ENCODE measurements at regions not wholly inside any gene's neighbourhood (a gene's known extent, or its start where the extent isn't known, plus 50 kb on each side); places are given as distances from the start of the nearest gene placed in this dataset.

DNA sequence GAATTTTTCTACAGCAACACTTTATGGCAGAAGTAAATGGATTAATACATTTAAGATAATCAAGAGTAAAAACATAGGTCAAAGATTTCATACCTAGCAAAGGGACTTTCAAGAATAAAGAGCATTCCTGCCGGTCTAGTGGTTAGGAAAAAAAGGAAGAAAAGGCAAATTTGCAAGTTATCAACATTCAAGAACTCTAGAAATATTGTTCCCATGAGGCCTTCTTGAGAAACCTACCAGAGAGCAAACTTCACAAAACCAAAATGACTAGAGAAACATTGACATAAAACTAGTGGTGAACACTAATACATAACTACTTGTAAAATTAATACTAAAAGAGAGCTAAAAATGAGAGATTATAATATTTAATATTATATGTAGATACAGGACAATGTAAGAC is 320.2 kb upstream of the RGMB start:
- DNase-seq (ENCODE audit: low spot score), result no peak

DNA sequence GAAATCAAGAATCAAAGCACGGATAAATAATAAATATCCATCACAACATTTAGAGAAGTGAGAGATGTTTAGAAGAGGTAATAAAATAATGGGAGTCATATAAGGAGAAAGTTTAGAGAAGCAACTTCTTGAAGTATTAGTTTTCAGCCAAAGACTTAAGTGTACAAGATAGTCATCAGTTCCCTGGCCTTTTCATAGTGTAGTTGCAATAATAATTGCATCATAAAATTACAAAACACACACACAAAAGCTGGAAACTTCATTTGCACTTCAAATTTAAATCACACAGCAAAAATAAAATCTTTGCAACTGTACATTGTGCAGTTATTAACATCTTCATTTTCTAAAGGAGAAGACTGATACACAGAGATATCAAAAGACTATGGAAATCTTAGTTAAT is 319.1 kb upstream of the RGMB start:
- no peak for DNase-seq (ENCODE audit: low spot score)

- DNase-seq (ENCODE audit: low spot score), result peak; percentile 67
Measured at GRCh38 chr5:98454904-98455303, 318.6 kb upstream of the RGMB start.

DNA sequence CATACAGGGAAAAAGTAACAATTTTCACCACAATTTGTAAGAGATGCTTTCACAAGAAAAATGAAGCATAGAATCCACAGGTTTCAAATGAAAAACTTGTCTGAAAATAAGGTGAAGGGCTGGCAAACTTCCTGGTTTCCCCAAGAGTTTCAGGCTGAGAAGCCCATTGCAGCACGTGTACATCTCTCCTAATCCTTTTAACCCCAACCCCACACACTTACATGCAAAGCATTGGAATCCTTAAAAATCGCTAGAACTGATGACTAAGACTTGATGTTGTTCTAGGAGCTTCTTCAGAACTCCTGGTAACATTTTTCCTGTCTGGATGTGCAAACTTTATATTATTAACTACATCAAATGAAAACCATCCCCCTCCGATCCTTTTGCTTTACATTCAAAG is 317.8 kb upstream of the RGMB start:
- DNase-seq (ENCODE audit: low spot score), result no peak

DNA sequence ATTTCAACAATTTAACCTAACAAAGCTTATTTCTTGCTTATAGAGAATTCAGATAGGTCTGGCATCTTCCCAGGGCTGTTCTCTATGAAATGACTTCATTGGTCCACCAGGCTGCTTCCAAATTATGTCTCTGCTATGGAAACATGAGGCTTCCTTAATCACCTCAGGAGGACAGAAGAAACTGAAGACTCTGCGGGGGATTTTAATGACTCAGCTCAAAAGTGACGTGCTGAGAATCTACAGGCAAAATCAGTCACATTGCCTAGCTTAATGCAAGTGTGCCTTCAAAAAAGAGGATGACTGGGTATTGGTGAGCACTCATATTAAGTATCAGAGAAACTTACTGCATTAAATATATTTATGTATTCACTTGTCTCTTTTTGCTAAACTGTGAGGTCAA is 315.5 kb upstream of the RGMB start:
- DNase-seq (ENCODE audit: low spot score), result no peak

DNA sequence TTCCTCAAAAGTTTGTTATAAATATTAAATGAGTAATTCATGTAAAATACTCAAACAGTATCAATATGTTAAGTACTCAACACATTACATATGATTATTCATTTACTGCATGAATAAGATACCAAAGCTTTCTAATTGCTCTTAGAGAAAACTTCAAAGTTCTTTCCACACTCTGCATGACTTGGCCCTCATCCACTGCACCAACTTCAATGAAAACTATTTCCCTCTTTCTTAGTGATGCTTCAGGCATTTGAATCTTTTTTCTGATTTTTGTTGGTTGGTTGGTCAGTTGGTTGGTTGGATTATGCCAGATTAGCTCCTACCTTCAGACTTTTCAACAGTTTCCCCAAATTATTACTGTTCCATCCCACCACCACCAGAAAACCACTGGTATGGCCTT is 314.7 kb upstream of the RGMB start:
- no peak for DNase-seq (ENCODE audit: low spot score)

DNA sequence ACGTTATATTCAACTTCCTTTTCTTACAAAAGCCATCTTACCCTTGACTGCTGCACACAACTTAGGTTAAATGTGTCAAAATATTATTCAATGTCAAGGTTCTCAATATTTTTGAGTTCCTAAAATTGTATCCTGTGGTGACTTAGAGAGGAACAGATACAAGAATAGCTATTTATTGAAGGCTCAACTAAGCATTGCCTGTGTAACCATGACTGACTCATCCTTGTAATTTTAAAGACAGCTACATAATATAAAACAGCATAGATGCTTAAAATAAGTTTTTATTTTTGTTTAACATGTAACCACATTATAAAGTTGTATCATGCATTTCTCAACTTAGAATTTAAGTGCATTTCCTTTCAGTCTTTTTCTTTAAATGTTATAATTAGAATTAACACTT is 312.9 kb upstream of the RGMB start:
- DNase-seq (ENCODE audit: low spot score), result no peak

DNA sequence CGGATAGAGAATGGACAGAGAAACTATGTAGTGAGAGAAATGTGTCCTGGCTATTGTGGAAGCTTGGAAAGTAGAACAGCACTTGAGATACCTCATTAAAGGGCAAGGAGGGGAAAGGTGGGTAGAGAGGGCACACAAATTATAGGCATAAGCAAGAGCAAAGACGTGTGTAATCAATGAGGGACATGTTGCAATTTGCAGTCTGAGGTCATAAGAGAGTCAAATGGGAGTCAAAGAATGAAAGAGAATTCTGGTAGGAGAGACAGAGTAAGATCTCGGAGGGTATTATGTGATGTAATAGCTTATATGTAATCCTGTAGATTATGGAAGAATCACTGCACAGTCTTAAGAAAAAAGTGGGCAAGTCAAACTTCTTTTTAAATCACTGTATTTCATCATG is 312.0 kb upstream of the RGMB start:
- DNase-seq (ENCODE audit: low spot score), result no peak

DNA sequence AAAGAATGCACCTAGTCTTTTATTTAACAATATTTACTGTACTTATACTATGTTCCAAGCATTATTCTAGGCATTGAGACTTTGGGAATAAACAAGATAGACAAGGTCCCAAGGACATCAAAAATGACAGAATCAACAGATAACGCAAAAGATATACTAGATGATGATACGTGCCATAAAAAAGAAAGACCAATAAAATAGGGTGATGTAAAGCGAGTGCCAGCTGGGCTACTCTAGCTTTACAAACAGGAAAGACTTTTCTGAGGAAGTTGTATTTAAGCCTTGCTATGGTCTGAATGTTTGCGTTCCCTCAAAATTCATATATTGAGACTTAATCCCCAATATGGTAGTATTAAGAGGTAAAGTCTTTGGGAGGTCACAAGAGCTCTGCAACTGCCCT is 310.2 kb upstream of the RGMB start:
- DNase-seq (ENCODE audit: low spot score), result no peak

GRCh38 chr5:98463676-98464075 is 309.8 kb upstream of the RGMB start:
- DNase-seq (ENCODE audit: low spot score), result no peak

DNA sequence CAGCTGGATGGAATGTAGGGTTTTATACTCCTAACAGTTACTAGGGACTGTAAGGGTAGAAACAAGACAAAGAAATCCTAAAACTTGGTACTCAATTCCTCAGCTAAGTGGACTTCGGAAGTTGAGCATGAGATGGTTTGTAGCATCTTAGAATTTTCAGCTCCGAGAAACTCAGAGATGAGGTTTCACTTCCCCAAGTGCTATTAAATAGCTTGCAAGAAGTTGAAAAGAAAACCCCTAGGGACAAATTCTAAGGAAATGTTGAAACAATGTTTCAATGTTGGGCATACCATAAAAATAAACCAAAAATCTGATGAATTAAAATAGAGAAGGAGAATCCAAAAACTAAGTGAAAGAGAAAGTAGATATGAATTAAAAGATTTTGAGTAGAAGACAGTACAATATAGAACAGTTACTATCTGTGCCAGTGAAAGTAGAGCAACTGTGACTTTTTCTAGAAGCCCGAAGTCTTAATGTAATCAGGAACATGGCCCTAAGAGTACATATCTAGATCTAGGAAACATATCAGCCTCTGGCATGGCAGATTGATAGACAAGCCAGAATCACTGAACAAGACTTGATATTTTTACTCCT is 308.6 kb upstream of the RGMB start:
- DNase-seq (ENCODE audit: low spot score), result no peak

GRCh38 chr5:98468188-98468869 is 305.1 kb upstream of the RGMB start:
- DNase-seq (ENCODE audit: low spot score), result peak; percentile 23

- no peak for DNase-seq (ENCODE audit: low spot score)
Measured at GRCh38 chr5:98470747-98471146, 302.7 kb upstream of the RGMB start.

GRCh38 chr5:98471458-98471857 is 302.0 kb upstream of the RGMB start:
- no peak for DNase-seq (ENCODE audit: low spot score)

DNA sequence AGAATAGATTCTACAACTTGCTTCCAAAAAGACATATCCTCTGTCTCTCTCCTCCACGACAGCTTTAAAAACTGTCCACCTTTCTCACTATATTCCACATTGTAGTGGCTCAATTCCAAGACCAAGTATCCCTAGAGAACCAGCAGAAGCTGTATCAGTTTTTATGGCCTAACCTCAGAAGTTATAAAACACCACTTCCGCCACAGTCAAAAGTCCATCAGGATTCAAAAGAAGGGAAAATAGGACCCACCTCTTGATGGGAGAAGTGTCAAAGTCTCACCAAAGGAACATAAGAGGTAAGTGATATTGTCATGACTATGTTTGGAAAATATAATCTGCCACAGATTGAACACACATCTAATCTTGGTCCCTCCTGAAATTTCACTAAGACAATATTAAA is 299.2 kb upstream of the RGMB start:
- no peak for DNase-seq (ENCODE audit: low spot score)

- no peak for DNase-seq (ENCODE audit: low spot score)
Measured at GRCh38 chr5:98474782-98475181, 298.7 kb upstream of the RGMB start.

DNA sequence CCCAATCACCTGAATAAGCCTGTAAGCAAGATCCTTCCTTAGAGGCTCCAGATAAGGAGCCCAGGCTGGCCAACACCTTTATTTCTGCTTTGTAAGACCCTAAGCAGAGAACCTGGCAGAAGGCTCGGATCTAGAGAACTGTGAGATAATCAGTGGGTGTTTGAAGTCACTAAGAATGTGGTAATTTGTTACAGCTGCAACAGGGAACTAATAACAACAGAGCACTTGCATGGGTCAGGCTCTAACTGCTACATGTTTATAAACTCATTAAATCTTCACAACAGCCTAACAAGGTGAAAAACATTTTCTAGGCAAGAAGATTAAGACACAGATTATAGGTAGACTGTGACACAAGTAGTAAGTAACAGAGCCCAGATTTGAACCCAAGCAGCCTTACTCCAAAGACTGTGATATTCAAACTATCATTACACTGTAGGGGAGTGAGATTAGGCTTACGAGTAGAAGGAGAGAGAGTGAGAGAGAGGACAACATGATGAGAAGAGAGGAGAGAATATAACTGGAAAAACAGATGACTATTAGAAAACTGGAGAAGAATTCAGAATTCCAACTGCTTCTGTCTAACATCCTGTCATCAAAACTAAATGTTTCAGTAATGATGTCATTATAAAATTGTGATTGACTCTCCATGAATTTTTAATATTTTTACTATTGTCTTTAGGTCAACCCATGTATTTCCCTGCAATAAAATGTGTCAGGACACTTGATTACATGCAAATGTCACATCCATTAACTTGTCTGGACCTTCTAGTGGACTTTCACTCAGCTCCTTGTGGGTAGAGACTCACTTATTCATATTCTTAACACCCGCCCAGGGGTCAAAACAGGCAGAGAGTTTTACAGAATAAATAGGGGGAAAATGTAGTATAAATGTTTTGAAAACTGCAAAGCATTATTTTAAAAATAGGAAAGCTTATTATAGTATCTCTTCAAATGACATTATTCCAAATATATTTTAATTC is 290.9 kb upstream of the RGMB start:
- no peak for DNase-seq (ENCODE audit: low spot score)

DNA sequence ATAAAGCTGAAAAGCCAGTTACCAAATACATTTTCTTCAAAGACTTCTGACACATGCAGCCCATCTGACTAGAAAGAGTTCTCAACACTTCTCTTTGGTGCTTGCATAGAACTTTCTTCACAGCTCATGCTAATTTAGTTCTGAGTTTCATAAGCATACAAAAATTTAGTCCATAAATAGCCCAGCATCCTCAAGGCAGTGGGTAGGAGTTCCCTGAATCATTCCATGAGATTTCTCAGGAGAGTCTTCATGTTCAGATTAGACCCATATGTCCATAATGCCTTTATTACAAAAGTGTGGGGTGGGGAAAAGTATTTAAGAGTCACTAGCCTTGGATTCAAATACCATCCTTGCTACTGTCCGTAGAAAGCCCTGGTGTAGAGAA is 290.2 kb upstream of the RGMB start:
- DNase-seq (ENCODE audit: low spot score), result no peak

GRCh38 chr5:98489021-98489420 is 284.4 kb upstream of the RGMB start:
- no peak for DNase-seq (ENCODE audit: low spot score)

- no peak for DNase-seq (ENCODE audit: low spot score)
Measured at GRCh38 chr5:98490348-98490747, 283.1 kb upstream of the RGMB start.

DNA sequence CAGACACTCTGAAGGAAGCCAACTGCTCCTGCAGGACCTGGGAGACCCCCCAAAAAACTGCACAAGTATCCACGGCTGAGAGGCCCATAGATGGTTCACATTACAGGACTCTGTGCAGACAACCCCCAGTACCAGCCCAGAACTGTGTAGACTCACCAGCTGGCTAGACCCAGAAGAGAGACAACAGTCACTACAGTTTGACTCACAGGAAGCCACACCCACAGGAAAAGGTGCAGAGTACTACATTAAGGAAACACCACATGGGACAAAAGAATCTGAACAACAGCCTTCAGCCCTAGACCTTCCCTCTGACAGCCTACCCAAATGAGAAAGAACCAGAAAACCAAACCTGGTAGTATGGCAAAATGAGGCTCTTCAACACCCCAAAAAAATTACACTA is 281.2 kb upstream of the RGMB start:
- DNase-seq (ENCODE audit: low spot score), result no peak

- no peak for DNase-seq (ENCODE audit: low spot score)
Measured at GRCh38 chr5:98497418-98497817, 276.0 kb upstream of the RGMB start.

DNA sequence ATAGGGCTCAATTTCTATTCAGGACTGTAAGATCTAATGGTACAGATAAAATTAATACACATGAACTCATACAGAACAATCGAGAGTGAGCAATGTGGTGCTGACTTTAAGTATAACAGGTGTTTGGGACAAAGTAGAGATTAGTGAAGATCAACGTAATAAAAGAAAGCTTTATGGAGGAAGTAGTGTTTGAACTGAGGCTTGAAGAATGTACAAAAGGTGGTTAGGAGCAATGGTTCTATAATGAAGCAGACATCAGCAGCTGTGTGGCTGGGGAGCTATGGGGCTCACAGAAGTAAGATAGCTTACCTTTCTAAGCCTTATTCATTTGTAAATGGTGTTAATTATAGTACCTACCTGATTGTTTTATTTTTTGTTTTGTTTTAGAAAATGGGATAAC is 275.4 kb upstream of the RGMB start:
- DNase-seq (ENCODE audit: low spot score), result no peak

Data from H4 (cell line).